ENCODE measurements at regions not wholly inside any gene's neighbourhood (a gene's known extent, or its start where the extent isn't known, plus 50 kb on each side); places are given as distances from the start of the nearest gene placed in this dataset.

DNA sequence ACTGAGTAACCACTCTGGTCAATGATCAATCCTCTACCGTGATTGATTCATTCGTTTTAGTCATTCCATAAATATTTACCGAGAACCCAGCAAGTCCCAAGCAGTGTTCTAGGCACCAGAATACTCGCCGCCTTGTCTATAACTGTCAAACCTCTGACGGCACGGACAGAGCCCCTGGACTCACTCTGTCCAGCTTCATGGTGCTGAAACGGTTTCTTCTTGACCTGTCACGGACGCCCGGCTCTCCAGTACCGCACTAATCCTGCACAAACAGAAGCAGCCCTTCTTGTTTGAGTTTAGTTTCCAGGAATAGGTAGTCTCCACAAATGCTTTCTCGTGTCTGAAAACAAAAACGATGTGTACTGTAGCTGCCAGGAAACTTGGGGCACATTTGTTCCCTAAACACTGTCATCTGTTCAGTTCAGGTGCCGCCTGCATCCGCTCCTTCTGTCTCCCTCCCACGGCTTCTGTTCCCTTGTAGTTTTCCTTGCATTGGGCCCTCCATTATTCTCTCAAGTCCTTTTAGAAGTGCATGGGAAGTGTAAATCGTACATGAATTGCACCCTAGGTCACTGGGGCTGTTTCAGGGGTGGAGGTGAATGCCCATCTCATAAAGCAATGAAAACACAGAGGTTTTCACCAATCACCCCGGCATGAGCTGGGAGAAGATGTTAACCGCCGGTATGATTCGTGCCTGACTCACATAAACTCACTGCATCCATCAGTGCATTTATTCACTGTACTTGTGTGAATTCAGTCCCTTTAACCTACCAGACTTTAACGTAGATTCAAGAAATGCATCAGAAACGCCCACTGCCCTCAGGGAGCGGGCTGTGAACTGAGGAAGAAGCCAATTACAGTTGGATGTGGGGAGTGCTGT is 209.3 kb upstream of the CDH4 start:
- DNase-seq, result no peak

- no peak for DNase-seq
Observed at GRCh38 chr20:61043681-61044080, 208.4 kb upstream of the CDH4 start.

DNA sequence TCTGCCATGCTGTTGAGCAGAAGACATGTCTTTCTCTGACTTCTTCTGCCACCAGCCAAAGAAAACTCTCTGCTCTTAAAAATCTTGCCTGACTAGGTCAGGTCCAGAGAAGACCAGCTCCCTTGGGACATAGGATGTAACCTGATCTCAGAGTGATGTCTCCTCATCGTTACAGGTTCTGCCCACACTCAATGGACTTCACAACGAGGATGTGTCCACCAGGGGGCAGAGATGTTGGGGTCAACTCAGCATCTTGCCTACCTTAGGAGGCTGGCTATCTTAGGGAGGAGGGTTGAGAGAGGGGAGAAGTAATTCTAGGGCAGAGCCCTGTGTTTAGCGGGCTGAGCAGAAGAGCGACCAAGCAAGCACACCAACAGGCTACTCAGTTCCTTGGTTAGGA is 207.6 kb upstream of the CDH4 start:
- DNase-seq, result no peak

DNA sequence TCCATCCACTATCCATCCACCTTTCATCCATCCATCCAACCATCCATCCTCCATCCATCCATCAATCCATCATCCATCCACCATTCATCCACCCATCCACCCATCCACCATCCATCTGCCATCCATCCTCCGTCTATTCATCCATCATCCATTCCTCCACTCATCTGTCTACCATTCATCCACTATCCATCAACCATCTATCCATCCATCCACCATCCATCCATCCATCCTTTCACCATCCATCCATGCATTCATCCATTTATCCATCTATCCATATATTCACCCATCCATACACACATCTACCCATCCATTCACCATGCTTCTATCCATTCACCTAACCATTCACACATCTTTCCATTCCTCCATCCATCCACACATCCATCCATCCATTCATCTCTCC is 207.0 kb upstream of the CDH4 start:
- DNase-seq, result no peak

DNA sequence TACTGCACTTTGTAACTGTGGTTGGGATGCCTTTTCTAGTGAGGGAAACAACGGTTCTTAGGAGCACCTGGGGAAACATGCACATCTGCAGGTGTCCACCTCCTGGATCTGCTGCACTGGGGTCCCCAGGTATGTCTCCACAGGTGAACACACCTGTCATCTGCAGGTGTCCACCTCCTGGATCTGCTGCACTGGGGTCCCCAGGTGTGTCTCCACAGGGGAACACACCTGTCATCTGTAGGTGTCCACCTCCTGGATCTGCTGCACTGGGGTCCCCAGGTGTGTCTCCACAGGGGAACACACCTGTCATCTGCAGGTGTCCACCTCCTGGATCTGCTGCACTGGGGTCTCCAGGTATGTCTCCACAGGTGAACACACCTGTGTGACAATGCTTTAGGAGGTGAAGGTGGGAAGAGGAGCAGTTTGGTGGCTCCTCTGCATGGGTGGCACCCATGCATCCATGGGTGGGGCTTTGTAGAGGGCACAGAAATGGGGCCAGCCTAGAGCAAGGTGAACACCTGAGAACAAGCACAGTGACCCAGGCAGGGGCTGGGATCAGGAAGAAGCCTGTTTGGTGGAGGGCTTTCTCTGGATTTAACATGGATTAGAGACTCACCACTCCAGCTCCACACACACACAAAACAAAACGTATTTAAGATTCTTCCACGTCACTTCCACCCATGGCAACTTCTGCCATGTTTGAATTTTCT is 206.0 kb upstream of the CDH4 start:
- DNase-seq, result no peak

DNA sequence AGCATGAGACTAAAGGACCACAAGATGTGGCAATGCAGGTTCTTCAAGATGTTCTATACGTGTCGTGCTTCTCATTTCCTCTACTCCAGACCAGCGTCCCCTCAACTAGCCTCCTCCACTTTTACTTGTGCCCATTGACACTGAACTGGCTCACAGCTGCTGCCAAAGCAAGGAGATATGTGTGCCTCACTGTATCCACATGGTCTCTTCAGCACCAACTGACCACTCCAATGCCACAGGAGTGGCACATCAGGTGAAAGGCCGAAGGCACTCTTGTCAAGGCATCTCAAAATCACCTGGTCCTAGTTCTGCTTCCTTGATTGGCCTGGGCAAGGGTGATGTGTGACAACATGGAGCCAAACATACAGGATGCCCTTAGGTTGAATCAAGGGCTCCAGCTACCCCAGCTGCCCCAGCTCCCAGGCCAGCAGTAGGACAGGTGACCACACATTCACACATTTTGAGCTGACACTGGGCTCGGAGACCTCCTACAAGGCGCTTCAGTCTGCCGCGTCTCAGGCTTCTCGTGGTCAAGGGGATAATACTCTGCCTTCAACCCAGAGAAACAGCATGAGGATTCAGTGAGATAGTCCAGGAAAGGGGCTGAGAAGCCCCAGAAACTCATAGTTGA is 205.2 kb upstream of the CDH4 start:
- no peak for DNase-seq

DNA sequence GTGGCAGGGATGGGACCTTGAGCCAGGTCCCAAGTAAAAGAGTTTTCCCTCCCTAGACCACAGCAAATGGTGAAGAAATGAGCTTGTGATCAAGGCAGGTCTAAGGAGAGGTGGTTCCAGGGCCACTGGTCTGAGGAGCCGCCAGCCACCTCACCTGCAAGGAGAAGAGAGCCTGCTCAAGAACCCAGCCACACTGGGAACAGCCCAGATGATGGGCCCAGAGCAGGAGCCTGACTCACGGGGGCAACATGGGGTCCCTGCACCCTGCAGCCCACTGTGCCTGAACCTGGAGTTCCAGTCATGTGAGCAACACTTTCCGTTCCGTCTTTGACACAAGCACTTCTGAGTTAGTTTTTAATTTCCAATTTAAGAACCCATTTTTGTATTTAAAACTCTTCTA is 204.5 kb upstream of the CDH4 start:
- no peak for DNase-seq

GRCh38 chr20:61048302-61048701 is 203.8 kb upstream of the CDH4 start:
- no peak for DNase-seq

DNA sequence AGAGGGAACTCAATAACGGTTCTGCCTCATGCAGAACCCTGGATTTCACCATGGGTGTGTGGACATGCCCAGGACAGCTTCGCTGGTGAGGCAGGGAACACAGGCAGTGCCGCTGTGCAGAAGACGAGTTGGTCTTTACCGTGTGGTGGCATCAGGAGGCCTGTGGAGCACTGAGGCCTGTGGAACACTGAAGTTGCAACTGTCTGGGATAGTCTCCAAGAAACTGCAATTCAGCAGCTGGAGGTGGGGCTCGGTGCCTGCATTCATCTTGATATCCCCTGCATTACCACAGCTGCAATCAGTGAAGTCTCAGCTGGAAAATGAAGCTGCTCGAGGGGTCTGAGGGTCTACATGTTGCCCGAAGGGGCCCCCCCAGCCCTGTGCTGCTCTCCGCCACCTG is 202.4 kb upstream of the CDH4 start:
- DNase-seq, result no peak

DNA sequence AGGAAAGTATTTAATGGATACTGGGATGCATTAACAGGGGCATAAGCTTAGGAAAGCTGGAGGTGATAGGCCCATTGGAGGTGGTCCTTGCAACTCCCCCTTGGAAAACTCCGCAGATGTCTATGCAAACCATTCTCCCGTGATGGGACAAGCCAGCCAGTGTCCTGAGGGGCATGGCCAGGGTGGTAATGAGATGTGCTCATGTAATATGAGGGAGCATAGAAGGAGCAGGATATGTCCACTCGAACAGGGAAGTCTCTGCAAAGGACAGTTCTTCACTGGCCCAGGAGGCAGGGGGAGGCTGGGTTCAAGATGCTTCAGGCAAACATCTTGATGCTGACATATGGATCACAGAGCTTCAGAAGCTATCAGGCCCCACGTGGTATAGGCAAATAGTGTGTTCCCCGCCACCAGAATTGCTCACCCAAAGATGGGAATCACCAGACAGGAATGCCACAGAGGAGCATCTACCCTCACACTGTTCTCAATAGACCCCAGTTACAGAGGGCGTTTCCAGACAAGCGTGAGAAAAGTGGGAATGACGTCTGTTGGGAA is 201.6 kb upstream of the CDH4 start:
- no peak for DNase-seq

GRCh38 chr20:61052195-61052750 is 199.8 kb upstream of the CDH4 start:
- no peak for DNase-seq

- no peak for DNase-seq
Observed at GRCh38 chr20:61052776-61053442, 199.2 kb upstream of the CDH4 start.

DNA sequence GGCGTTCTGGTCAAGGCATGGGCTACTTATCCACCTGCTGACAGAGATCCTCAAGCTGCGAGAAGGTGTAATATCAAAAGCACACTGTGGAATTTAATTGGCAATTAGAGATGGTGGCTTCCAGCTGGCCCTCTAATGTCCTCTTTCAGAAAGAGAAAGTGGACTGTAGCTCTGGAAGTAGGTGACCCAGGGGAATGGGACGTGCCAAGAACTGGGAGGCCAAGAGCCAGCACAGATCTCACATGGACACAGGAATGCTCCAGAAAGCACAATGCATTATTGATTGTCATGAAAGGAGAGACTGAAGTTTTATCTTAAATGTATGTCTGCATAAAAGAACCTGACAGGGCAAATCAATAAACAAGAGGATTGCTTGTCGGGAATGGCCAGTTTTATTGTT is 198.6 kb upstream of the CDH4 start:
- DNase-seq, result no peak

- DNase-seq, result no peak
Observed at GRCh38 chr20:61053889-61054288, 198.2 kb upstream of the CDH4 start.

DNA sequence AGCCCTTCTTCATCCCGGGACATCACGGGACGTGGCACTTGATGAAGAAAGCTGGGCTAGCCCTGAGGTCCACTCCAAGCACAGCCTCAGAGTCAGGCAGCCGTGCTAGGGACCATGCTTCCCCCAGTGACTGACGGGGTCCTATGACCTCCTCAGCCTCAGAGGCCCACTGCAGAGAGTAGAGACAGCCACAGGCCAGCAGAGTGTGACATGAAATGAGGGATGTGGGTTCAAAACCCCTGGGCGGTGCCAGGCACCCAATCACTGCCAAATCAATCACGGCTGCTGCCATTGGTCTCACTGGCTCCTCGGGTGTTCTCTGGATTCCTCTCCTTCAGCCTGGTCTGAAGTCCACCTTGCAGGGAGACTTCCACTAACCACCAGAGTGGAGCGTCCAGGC is 197.7 kb upstream of the CDH4 start:
- DNase-seq, result no peak

GRCh38 chr20:61055180-61056010 is 196.7 kb upstream of the CDH4 start:
- no peak for DNase-seq

- no peak for DNase-seq
Observed at GRCh38 chr20:61056116-61056515, 195.9 kb upstream of the CDH4 start.

DNA sequence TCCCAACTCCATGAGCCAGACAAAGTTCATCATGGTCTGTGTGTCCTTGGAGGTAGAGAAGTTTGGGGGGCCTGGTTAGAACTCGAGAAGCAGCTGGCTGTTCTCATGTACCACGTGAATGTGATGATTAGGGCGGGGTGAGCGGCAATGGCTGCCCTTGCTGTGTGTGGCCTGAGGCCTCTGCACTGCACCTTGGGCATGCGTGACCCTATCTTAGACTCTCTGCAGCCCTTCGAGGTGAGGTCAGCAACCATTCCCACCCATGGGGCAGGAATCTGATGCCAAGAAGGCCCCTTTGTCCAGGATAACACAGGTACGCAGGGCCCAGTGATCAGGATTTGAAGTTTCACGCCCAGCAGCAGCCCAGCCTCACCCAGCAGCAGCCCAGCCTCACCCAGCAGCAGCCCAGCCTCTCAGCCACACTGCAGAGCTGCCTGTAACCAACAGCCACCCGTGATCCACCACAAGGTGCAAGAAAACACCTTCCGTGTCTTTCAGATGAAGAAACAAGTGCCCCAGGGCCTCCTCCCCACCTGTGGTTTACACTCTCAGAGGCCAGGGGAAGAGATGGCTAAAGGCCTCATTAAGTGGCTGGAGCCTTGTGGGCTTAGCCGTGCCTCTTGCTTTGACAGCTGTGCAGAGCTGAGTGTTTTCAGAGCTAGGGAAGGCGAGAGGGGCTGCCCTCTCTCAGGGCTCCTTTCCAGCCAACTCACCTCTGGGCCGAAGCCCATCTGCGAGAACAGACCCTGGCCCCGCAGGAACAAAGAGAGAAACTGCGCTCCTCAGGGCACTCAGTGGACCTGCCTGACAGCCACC is 195.2 kb upstream of the CDH4 start:
- DNase-seq, result no peak

- DNase-seq, result no peak
Observed at GRCh38 chr20:61057443-61058121, 194.5 kb upstream of the CDH4 start.

DNA sequence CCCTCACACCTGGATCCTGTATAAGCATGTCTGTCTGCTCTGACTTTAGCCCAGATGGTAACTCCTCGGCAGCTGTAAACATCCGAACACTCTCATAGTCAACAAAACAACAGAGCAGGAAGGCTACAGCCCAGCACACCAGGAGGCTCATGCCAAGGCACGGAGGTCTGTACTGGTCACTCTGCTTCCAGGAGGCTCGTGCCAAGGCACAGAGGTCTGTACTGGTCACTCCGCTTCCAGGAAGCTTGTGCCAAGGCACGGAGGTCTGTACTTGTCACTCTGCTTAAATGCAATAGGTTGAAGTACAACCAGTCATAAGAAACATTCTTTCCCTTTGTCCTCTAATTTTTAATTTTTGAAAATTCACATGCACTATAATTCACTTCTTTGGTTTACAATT is 190.1 kb upstream of the CDH4 start:
- DNase-seq, result no peak

All from activated CD4-positive, alpha-beta T cell treated with anti-CD3 and anti-CD28 coated beads for 1 hour (primary cell).